Endodermal cell (in vitro differentiated cells): ENCODE measurements at regions not wholly inside any gene's neighbourhood (a gene's known extent, or its start where the extent isn't known, plus 50 kb on each side); places are given as distances from the start of the nearest gene placed in this dataset.

Source experiments
- DNase-seq: peaks from one replicate; pipeline ENCODE4 v3.0.0-alpha.2; 2017
- H3K27ac ChIP-seq: 2 replicates; pipeline ENCODE4 v1.5.1; 2013; ENCODE audit warnings: mild to moderate bottlenecking, low read depth, low read length, moderate library complexity
- H3K27me3 ChIP-seq: 2 replicates; pipeline ENCODE4 v1.6.1; 2013; ENCODE audit warnings: mild to moderate bottlenecking, low read length, moderate library complexity; ENCODE audit not compliant: insufficient read depth, control insufficient read depth, poor library complexity, severe bottlenecking
- H3K36me3 ChIP-seq: 2 replicates; pipeline ENCODE4 v1.7.0; 2013; ENCODE audit warnings: mild to moderate bottlenecking, low read length, moderate library complexity; ENCODE audit not compliant: control insufficient read depth, insufficient read depth
- H3K4me1 ChIP-seq: one replicate; pipeline ENCODE4 v1.7.0; 2013; ENCODE audit warnings: low read length; ENCODE audit not compliant: control insufficient read depth, insufficient read depth
- H3K4me3 ChIP-seq: 2 replicates; pipeline ENCODE4 v1.5.1; 2013; ENCODE audit warnings: mild to moderate bottlenecking, low read length, moderate library complexity
- H3K9ac ChIP-seq: 2 replicates; pipeline ENCODE4 v1.6.1; 2013; ENCODE audit warnings: mild to moderate bottlenecking, low read length, moderate library complexity; ENCODE audit not compliant: poor library complexity, severe bottlenecking; ENCODE audit errors: extremely low read depth
- H3K9me3 ChIP-seq: 2 replicates; pipeline ENCODE4 v1.6.1; 2013; ENCODE audit warnings: mild to moderate bottlenecking, low read length, moderate library complexity; ENCODE audit not compliant: control insufficient read depth
- H3K27ac Mint-ChIP-seq: 2 replicates; pipeline ENCODE4 v1.8.0; 2020; ENCODE audit warnings: mixed read lengths
- H3K27me3 Mint-ChIP-seq: 2 replicates; pipeline ENCODE4 v1.8.0; 2021; ENCODE audit warnings: mild to moderate bottlenecking, mixed read lengths; ENCODE audit not compliant: insufficient read depth
- H3K36me3 Mint-ChIP-seq: 2 replicates; pipeline ENCODE4 v1.8.0; 2020; ENCODE audit warnings: low read depth, mixed read lengths
- H3K4me1 Mint-ChIP-seq: 2 replicates; pipeline ENCODE4 v1.8.0; 2020; ENCODE audit warnings: mixed read lengths
- H3K4me3 Mint-ChIP-seq: 2 replicates; pipeline ENCODE4 v1.8.0; 2020; ENCODE audit warnings: mild to moderate bottlenecking, moderate library complexity, mixed read lengths
- H3K9me3 Mint-ChIP-seq: 2 replicates; pipeline ENCODE4 v1.8.0; 2020; ENCODE audit warnings: mild to moderate bottlenecking, mixed read lengths
- CTCF ChIP-seq: fragments of 200-600 bp; sonication (generic); conservative IDR thresholded peaks from 2 replicates; pipeline ENCODE4 v1.5.0; 2021; ENCODE audit warnings: antibody characterized with exemption, mild to moderate bottlenecking
- WGBS, 2 experiments: methylation state at CpG; one replicate each; pipeline versions ENCODE4 v1.1.5 to v1.1.7; 2013; ENCODE audit warnings: missing lambda C conversion rate in 2 of 2, mixed read lengths in 1 of 2; ENCODE audit not compliant: insufficient coverage in 1 of 2, insufficient read length in 1 of 2; 5-methylcytosine and 5-hydroxymethylcytosine counted together

GRCh38 chr16:52099382-52099781, 447.6 kb downstream of the TOX3 start:
- Mint-ChIP-seq H3K4me3 (no peak overlapping the region), H3K36me3 (no peaks in the 10 kb centered on the region), H3K27me3 (peaks cover 6% of the 10 kb centered on the region), H3K27ac (no peak overlapping the region), H3K9me3 (no peaks in the 10 kb centered on the region), H3K4me1 (no peaks in the 10 kb centered on the region)
- DNase-seq = no peak
- WGBS, 2 experiments = 100% methylated on average over 1 to 2 of the region's 2 CpGs
- H3K4me1 ChIP-seq = no peaks in the 10 kb centered on the region
- H3K9ac ChIP-seq = no peak overlapping the region
- no peaks in the 10 kb centered on the region for H3K36me3 ChIP-seq
- H3K9me3 ChIP-seq = no peaks in the 10 kb centered on the region
- H3K4me3 ChIP-seq = no peak overlapping the region
- no peaks in the 10 kb centered on the region for H3K27me3 ChIP-seq
- H3K27ac ChIP-seq = no peak overlapping the region
- no peak for TF ChIP-seq CTCF

GRCh38 chr16:52095471-52095870, 451.5 kb downstream of the TOX3 start:
- no peak for DNase-seq
- H3K9me3 Mint-ChIP-seq = no peaks in the 10 kb centered on the region
- H3K27me3 ChIP-seq = no peaks in the 10 kb centered on the region
- no peak overlapping the region for H3K9ac ChIP-seq
- no peaks in the 10 kb centered on the region for H3K4me1 Mint-ChIP-seq
- no peak overlapping the region for H3K4me3 Mint-ChIP-seq
- H3K4me3 ChIP-seq = no peak overlapping the region
- WGBS, 2 experiments = 92% methylated on average over 2 to 3 of the region's 3 CpGs
- no peaks in the 10 kb centered on the region for H3K36me3 Mint-ChIP-seq
- H3K27ac ChIP-seq = no peak overlapping the region
- H3K27me3 Mint-ChIP-seq = peaks cover 4% of the 10 kb centered on the region
- H3K36me3 ChIP-seq = no peaks in the 10 kb centered on the region
- H3K9me3 ChIP-seq = no peaks in the 10 kb centered on the region
- H3K27ac Mint-ChIP-seq = no peak overlapping the region
- no peaks in the 10 kb centered on the region for H3K4me1 ChIP-seq
- no peak for TF ChIP-seq CTCF

GRCh38 chr16:52092126-52092525, 454.8 kb downstream of the TOX3 start:
- Mint-ChIP-seq H3K27ac (no peak overlapping the region), H3K4me1 (peaks cover 9% of the 10 kb centered on the region), H3K27me3 (no peaks in the 10 kb centered on the region), H3K4me3 (no peak overlapping the region), H3K9me3 (no peaks in the 10 kb centered on the region), H3K36me3 (no peaks in the 10 kb centered on the region)
- Histone ChIP-seq H3K9ac (no peak overlapping the region), H3K4me1 (peaks cover 4% of the 10 kb centered on the region), H3K4me3 (no peak overlapping the region), H3K27ac (no peak overlapping the region), H3K27me3 (no peaks in the 10 kb centered on the region), H3K9me3 (no peaks in the 10 kb centered on the region), H3K36me3 (no peaks in the 10 kb centered on the region)
- TF ChIP-seq CTCF = no peak
- DNase-seq = no peak
- 94% methylated on average over 3 of the region's 3 CpGs; no CpG with 5 or more reads in 1 of the 2 experiments for WGBS, 2 experiments
